GM08714 (cell line): ENCODE measurements at regions not wholly inside any gene's neighbourhood (a gene's known extent, or its start where the extent isn't known, plus 50 kb on each side); places are given as distances from the start of the nearest gene placed in this dataset.
"Not testable (repeated sequence)": the region's sequence is repeated elsewhere in the genome, so short reads cannot be mapped to it uniquely, and the experiment has no call there.

Source experiments
- H3K4me3 ChIP-seq: fragments of 200-500 bp; sonication (Bioruptor generic); 2 replicates; pipeline ENCODE4 v1.5.1; 2014; ENCODE audit warnings: mild to moderate bottlenecking, low read length, inconsistent platforms
- ZNF274 ChIP-seq: IDR thresholded peaks from 2 replicates; pipeline ENCODE4 v1.6.1; 2012; ENCODE audit warnings: mild to moderate bottlenecking, low read depth, low read length

DNA sequence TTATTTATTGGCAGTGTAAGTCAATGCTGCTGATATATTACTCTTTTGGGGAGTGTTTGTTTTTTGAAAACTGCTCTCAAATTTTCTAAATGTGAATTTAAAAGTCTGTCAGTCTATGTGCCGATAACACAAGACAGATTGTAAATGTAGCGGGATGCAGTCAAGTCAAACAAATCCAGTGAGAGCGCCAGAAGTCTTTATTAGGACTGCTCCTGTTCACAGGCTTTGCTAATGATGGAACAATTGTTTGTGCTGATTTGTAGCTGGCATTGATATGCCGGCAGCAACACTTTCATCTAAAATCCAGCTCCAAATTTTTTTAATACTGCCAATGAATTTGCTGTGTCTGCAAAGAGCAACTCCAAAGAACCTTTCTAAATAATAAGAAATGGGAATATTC, 78.7 kb upstream of the TET2 start:
- H3K4me3 ChIP-seq: no peak overlapping the region
- TF ChIP-seq ZNF274: no peak

DNA sequence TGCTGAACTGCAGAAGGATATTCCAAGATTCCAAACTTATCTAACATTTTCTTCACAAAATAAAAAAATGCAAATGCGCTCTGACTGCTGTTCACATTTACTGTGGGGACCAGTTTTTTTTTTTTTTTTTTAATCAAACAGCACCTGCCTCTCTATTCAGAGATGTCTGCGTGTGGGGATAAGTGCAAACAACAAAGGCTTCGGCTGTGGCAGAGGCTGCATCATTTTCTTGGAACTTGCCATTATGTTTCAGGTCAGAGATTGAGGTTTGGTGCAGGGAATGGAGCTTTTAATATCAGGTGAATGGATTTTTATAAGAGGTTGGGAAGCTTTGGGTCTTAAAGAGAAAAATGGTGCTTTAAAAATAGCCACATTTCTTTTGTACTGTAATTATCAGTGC, 78.2 kb upstream of the TET2 start:
- TF ChIP-seq ZNF274: no peak
- H3K4me3 ChIP-seq: no peak overlapping the region

DNA sequence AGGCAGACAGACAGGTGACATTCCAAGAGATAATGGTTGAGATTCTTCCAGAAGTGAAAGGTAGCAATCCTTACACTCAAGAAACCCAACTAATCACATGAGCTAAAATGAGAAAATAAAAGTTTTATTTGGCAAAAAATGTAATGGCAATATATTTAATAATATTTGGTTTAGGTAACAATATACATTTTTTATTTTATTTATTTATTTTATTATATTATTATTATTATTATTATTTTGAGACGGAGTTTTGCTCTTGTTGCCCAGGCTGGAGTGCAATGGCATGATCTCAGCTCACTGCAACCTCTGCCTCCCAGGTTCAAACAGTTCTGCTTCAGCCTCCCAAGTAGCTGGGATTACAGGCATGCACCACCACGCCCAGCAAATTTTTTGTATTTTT, 74.6 kb upstream of the TET2 start:
- not testable (repeated sequence) for H3K4me3 ChIP-seq

DNA sequence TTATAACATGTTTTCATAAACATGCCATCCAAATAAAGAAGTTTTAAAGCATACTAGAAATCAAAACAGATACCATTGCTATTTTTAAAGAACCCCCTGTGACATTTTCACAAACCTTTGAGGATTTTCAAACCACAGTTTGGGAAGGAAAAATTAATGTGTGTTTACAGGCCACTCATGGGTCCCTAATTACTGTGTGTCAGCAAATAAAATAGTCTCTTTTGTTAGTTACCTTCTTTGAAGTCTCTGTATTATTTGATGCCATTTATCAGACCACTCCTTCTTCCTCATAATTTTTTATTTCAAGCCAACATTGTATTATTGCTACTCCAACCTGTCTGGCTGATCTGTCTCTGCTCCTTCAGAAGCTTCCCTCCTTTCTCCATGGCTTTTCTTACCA, 72.6 kb upstream of the TET2 start:
- H3K4me3 ChIP-seq: no peak overlapping the region
- TF ChIP-seq ZNF274: no peak

DNA sequence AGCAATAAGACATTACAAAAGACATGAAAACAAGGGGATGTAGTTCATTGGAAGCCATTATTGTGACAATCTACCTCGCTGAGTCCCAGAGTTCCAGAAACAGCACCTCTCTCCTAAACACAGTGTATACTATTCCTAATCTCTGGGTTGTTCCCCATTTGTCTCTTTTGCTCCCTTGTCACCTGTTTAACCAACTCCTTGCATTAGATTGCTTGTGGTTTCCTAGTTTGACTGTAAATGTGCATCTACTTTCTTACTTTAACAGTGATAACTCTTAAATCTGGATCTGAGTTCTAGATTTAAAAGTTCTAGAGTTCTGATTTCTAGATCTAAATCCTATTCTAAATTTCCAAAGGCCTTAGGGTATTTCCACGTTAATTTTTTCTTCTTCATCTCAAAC, 71.6 kb upstream of the TET2 start:
- no peak for TF ChIP-seq ZNF274
- H3K4me3 ChIP-seq: no peak overlapping the region

DNA sequence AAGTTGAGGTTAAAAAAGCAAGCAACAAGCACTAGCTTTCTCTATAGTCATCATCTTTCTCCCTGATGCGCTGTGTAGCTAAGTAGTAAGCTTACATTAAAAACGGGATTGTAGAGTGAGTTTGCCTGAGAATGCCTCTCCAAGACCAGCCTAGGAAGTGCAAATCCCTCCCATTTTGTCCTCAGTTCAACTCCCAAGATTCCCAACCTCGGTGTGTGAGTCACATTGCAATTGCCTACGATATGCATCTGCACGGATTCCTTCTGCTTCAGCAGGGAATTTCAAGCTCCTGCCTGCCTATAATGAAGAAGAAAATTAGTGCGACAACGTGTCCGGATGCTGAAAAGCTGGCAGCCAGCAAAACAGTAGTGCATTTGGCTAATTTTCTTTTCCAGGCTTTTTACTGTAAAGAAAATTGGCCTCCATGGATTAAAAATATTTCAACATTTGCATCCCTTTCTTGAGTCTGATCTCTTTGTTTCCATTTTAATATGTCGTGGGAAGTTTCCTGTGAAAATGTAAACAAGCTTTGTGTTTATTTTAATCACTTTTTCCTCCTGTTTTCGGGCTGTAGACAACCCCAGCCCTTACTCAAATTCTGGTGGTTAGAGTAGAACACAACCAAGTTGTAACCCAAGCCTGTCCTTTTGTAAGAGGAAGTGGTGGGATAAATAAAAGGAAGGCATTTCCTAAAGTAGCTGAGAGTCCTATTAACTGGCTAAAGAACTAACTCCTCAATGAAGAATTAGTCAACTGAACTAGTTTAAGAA, 58.4 kb upstream of the TET2 start:
- TF ChIP-seq ZNF274: no peak
- H3K4me3 ChIP-seq: no peak overlapping the region

DNA sequence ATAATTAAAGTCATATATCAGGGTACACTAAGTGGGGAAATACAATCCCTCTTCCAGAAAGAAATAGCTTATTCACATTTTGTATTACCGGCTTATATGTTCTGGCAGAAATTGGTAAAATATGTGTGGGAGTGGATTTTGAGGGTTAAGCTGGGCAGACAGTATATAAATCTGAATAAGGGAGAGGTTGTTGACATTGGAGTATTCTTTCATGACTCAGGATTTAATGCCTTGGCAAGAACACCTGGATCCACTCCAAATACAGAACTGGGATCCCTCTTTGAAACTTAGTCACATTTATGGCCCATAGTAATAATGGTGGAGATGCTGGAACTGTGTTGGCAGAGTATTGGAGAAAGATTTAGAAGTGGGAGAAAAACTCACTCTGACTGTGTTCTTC, 54.3 kb upstream of the TET2 start:
- H3K4me3 ChIP-seq: no peak overlapping the region
- TF ChIP-seq ZNF274: no peak

- TF ChIP-seq ZNF274: no peak
- H3K4me3 ChIP-seq: no peak overlapping the region
These were observed 53.9 kb upstream of the TET2 start for GRCh38 chr4:105092768-105093167.

- no peak overlapping the region for H3K4me3 ChIP-seq
- TF ChIP-seq ZNF274: no peak
These were observed 52.7 kb upstream of the TET2 start for GRCh38 chr4:105093975-105094374.
